Epidermal melanocyte (primary cell): ENCODE measurements at regions not wholly inside any gene's neighbourhood (a gene's known extent, or its start where the extent isn't known, plus 50 kb on each side); places are given as distances from the start of the nearest gene placed in this dataset.

Experiments used
- DNase-seq: peaks from one replicate; pipeline ENCODE4 v3.0.0; 2011; ENCODE audit warnings: low spot score; ENCODE audit not compliant: insufficient read length

GRCh38 chr5:124467745-124468144, 278.7 kb downstream of the ZNF608 start:
- no peak for DNase-seq

GRCh38 chr5:124466011-124466410, 280.4 kb downstream of the ZNF608 start:
- DNase-seq, result no peak

- DNase-seq, result no peak
These were observed 282.6 kb downstream of the ZNF608 start for GRCh38 chr5:124463851-124464250.

- DNase-seq, result no peak
These were observed 283.7 kb downstream of the ZNF608 start for GRCh38 chr5:124462751-124463150.

- DNase-seq, result no peak
These were observed 284.5 kb downstream of the ZNF608 start for GRCh38 chr5:124461941-124462340.

GRCh38 chr5:124461157-124461556, 285.3 kb downstream of the ZNF608 start:
- no peak for DNase-seq

GRCh38 chr5:124460642-124461041, 285.8 kb downstream of the ZNF608 start:
- no peak for DNase-seq

- no peak for DNase-seq
These were observed 286.5 kb downstream of the ZNF608 start for GRCh38 chr5:124459984-124460383.

- no peak for DNase-seq
These were observed 288.5 kb downstream of the ZNF608 start for GRCh38 chr5:124457901-124458300.

- DNase-seq, result no peak
These were observed 289.3 kb downstream of the ZNF608 start for GRCh38 chr5:124457101-124457500.

- DNase-seq, result no peak
These were observed 290.2 kb downstream of the ZNF608 start for GRCh38 chr5:124456249-124456648.

GRCh38 chr5:124454081-124454480, 292.4 kb downstream of the ZNF608 start:
- no peak for DNase-seq

- DNase-seq, result no peak
These were observed 293.0 kb downstream of the ZNF608 start for GRCh38 chr5:124453221-124454051.

- no peak for DNase-seq
These were observed 294.0 kb downstream of the ZNF608 start for GRCh38 chr5:124452412-124452811.

- DNase-seq, result no peak
These were observed 294.6 kb downstream of the ZNF608 start for GRCh38 chr5:124451721-124452383.

- DNase-seq, result no peak
These were observed 300.3 kb downstream of the ZNF608 start for GRCh38 chr5:124446120-124446519.

- DNase-seq, result no peak
These were observed 301.3 kb downstream of the ZNF608 start for GRCh38 chr5:124445070-124445619.

GRCh38 chr5:124444147-124444775, 302.2 kb downstream of the ZNF608 start:
- no peak for DNase-seq

- no peak for DNase-seq
These were observed 306.0 kb downstream of the ZNF608 start for GRCh38 chr5:124440471-124440870.

GRCh38 chr5:124439609-124440008, 306.8 kb downstream of the ZNF608 start:
- no peak for DNase-seq

- no peak for DNase-seq
These were observed 307.5 kb downstream of the ZNF608 start for GRCh38 chr5:124438903-124439281.
